Adrenal gland (tissue), 5 donors: ENCODE measurements at regions not wholly inside any gene's neighbourhood (a gene's known extent, or its start where the extent isn't known, plus 50 kb on each side); places are given as distances from the start of the nearest gene placed in this dataset.

Experiments used
- POLR2A ChIP-seq, 2 donors: fragments of 450-650 bp; IDR thresholded peaks; one replicate each; pipeline ENCODE4 v1.6.1; 2017; ENCODE audit warnings: antibody characterized with exemption in 2 of 2, mild to moderate bottlenecking in 2 of 2, moderate library complexity in 1 of 2
- TF ChIP-seq, protein P1 (sequence below), 6 experiments: fragments of 450-650 bp in 4 of 6; fragments of 200-600 bp in 2 of 6; sonication (generic) in 1 of 6; IDR thresholded peaks; 1 replicate in 5 of 6; 2 replicates in 1 of 6; pipeline versions ENCODE4 v1.5.1 to v1.8.0; 2016 to 2021; ENCODE audit warnings: antibody characterized with exemption in 6 of 6, mild to moderate bottlenecking in 2 of 6, moderate library complexity in 1 of 6
- donor health status: DM: no; HTN: no; CAD: no.

DNA sequence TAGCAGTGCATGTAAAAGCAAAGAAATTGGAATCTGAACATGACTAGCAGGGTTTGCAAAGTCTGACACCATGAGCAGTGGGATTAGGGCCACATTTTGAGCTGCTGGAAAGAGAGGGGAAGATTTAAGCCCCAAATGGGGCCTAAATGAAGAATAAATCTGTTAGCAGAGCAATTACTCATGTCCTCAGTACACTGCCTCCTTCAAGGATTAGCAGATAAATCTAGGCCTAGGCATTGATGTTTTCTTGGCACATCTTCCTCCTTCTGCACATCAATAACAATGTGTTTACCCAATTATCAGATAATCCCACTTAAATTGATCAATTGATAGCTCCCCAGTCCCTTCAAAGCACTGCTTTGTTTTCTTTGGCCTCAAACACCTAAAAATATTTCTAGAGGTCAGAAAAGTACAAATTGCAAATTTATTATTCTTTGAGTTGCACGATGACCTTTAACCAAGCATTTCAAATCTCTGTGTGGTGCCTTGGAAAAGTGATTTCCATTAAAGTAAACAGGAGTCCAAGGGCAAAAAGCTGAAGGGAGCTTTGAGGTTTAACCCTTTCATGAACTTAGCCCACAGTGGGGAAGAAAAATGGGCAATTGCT, 514.7 kb upstream of the CHORDC1 start:
- TF ChIP-seq, protein P1, sequence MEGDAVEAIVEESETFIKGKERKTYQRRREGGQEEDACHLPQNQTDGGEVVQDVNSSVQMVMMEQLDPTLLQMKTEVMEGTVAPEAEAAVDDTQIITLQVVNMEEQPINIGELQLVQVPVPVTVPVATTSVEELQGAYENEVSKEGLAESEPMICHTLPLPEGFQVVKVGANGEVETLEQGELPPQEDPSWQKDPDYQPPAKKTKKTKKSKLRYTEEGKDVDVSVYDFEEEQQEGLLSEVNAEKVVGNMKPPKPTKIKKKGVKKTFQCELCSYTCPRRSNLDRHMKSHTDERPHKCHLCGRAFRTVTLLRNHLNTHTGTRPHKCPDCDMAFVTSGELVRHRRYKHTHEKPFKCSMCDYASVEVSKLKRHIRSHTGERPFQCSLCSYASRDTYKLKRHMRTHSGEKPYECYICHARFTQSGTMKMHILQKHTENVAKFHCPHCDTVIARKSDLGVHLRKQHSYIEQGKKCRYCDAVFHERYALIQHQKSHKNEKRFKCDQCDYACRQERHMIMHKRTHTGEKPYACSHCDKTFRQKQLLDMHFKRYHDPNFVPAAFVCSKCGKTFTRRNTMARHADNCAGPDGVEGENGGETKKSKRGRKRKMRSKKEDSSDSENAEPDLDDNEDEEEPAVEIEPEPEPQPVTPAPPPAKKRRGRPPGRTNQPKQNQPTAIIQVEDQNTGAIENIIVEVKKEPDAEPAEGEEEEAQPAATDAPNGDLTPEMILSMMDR (IDR thresholded peaks at IDR 0.05) = no peak
- no peak for TF ChIP-seq POLR2A (IDR thresholded peaks at IDR 0.05)
